HG03469 (cell line): ENCODE measurements at regions not wholly inside any gene's neighbourhood (a gene's known extent, or its start where the extent isn't known, plus 50 kb on each side); places are given as distances from the start of the nearest gene placed in this dataset.
A peak's percentile ranks its signal among the peaks of the same experiment; 100 is the strongest.

Experiments used
- ATAC-seq: cut with Tn5 transposase; IDR thresholded peaks from one replicate; pipeline ENCODE4 v1.9.1; 2021; ENCODE audit warnings: mild to moderate bottlenecking, moderate library complexity, moderate number of reproducible peaks; ENCODE audit not compliant: unreplicated experiment

- ATAC-seq, result no peak
Measured at GRCh38 chr5:106185661-106186081, 1485.1 kb downstream of the EFNA5 start.

- ATAC-seq, result no peak
Measured at GRCh38 chr5:106174903-106175302, 1495.8 kb downstream of the EFNA5 start.

DNA sequence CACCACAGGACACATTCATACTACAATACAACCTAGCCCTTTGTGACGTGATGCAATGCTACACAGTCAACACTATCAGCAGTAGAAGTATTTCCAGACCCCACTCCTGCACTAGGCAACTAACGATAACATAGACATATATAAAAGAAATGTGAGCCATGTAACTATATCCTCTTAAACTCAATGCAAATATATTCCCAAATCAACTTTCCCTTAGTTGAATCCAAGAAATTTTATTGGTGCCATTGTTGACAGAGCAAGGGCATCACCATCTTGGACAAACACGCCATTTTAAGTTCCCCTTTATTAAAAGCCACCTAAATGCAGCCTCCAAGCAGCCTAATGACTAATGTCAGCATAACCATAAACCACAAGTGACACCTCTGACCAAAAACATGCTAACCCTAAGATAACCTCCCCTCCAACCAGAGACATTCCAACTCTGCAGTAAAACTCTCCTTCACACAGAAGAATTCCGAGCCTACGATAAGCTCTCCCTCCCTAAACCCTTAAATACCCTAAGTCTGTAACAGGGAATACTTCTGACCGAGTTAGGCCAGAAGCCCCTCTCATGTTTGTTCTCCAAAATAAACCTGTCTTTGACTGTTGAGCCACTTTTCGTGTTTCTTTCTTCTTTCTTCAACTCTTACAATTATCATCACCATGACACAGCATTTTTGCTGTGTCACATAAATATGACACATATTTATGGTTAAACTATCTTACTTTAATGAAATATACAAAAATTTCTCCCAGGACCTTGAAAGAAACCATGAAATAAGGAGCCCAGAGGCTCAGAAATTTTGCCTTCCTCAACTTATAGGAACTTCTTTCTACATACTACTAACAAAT is 1497.8 kb downstream of the EFNA5 start:
- ATAC-seq, result no peak

DNA sequence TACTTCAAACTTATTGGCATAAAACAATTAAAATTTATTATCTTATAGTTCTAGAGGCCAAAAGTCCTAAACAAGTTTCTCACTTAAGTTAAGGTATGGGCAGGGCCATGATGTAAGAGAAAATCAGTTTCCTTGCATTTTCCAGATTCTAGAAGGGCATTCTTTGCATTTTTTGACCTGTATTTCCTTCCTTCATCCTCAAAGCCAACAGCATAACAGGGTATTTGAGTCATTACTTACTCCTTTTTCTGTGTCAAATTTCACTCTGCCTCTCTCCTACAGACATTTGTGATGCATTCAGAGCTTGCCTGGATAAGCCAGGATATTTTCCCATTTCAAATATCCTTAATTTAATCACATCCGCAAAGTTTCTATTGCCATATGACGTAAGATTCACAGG is 1499.0 kb downstream of the EFNA5 start:
- no peak for ATAC-seq

GRCh38 chr5:106171132-106171531 is 1499.6 kb downstream of the EFNA5 start:
- no peak for ATAC-seq

DNA sequence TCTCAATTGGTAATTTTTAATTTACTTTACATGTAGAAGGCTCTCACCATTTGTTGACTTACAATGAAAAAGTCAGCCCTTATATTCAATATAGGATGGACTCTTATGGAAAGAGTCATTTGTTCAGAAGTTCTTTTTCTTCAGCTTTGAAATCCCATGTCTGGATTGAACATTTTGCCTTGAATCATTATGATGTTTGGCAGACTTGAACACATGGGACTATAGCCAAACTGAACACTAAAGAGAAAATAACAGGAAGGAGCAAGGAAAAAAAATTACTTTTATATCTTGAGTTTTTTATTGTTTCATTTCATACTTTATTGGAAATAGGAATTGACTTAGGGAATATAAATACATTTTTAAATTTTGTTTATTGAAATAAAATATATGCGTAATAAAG is 1503.0 kb downstream of the EFNA5 start:
- no peak for ATAC-seq

DNA sequence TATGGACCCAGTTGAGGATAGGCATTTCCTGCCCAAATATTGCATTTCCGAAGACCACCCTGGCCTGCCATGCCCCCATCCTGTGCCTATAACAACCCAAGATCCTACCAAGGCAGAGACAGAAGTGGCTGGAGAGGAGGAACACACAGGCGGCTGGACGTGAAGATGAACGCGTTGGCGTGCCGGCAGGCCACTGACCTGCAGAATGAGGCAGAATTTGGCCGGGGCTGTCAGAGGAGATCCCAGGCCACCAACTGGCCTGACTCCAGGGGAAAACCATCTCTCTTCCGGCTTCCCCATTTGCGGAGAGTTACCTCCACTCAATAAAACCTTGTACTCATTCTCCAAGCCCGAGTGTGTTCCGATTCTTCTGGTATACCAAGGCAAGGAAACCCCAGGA is 1507.5 kb downstream of the EFNA5 start:
- ATAC-seq, result no peak

GRCh38 chr5:106159616-106160015 is 1511.1 kb downstream of the EFNA5 start:
- ATAC-seq, result no peak

DNA sequence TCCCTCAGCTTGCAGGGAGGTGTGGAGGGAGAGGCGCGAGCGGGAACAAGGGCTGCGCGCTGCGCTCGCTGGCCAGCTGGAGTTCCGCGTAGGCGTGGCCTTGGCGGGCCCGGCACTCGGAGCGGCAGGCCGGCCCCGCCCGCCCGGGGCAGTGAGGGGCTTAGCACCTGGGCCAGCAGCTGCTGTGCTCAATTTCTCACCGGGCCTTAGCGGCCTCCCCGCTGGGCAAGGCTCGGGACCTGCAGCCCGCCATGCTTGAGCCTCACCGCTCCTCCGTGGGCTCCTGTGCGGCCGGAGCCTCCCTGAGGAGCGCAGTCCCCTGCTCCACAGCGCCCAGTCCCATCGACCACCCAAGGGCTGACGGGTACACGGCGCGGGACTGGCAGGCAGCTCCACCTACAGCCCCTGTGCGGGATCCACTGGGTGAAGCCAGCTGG is 1516.4 kb downstream of the EFNA5 start:
- ATAC-seq, result no peak

DNA sequence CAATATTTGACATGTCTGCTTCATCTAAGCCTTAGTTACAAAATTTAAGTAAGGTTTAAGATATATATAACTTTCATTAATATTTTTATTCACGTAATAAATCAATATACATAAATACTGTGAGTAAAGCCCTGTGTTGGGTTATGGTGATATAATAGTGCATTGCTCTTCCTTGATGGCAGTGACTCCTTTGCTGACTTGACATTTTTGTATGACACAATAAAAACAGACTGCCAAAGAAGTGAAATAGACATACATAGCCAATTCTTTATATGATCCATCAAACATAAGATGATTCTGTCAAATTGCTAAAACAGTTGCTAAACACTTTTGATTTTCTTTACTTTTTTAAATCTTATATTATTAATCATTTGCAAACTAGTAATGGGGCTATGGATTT is 1518.2 kb downstream of the EFNA5 start:
- ATAC-seq, result no peak

DNA sequence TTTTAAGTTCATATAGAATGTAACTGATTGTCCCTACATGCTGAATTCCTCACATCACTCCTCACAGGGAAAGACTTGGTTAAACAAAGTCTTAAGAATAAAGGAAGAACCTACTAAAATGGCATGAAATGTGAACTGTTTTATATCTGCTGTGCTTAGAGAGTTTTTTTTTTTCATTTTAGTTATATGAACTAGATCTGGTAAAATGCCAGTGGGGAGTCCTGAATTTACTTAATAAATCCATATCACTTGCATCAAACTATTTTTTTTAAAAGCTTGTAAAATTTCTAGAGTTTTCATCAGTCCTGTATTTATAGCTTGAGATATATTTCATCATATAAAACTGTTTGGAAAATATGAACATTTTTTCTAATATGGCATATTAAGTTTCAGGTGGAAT is 1528.6 kb downstream of the EFNA5 start:
- ATAC-seq, result no peak

GRCh38 chr5:106140101-106140500 is 1530.6 kb downstream of the EFNA5 start:
- ATAC-seq, result no peak

DNA sequence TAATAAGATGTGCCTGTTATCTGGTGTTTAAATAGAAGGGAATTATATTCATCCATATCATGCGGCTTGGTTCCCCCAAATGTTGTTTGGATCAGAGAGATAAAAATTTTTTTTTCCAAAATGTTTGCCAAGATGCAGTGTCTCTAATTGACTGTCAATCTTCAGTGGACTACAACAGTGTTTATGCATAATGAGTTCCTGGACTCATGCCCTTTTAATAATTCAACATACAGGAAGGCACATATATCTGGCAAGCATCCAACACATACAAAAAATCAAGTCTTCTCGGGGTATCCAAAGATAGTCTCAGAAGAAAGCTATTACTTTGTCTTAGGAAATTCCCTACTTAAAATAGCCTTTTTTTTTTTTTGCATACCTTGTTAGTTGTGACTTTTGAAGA is 1534.7 kb downstream of the EFNA5 start:
- no peak for ATAC-seq

GRCh38 chr5:106135473-106135872 is 1535.3 kb downstream of the EFNA5 start:
- ATAC-seq, result no peak

DNA sequence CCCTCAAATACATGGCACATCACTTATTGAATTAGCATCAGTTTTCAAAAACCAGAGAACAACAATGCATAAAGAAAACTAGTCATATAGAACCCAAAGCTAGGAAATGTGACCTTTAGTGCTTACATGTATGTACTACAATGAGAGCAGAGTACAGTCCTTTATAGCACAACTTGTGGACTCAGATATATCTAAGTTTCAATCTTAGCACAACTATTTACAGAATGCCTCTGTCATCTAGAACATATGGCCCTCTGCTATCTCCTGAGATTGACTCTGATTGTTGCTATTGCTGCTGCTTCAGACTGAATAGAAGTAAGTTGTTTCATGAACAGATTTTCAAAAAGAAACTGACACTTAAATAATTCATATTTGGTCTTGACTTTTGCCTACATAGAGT is 1536.2 kb downstream of the EFNA5 start:
- ATAC-seq, result no peak

GRCh38 chr5:106127985-106128384 is 1542.8 kb downstream of the EFNA5 start:
- ATAC-seq, result peak; percentile 81

- ATAC-seq, result no peak
Measured at GRCh38 chr5:106127341-106127781, 1543.4 kb downstream of the EFNA5 start.

DNA sequence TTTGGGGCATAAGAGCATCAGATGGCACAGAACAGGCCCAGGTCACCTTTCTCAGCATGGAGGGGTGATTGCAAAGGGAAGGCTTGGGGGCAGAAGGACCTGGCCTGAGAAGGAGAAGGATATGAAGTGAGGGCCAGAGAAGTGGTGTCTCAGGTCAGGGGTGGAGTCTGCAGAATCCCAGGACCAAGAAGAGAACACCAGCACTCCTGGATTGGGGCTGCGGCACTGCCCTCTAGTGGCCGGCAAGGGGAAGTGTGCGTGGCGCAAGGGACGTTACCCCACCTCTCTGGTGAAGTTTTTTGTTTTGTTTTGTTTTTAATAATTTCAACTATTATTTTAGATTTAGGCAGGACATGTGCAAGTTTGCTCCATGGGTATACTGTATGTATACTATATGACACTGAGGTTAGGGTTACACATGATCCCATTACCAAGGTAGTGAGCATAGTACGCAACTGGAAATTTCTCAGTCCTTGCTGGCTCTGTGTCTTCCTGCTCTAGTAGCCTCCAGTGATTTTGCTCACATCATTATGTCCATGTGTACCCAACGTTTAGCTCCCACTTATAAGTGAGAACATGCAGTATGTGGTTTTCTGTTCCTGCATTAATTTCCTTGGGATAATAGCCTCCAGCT is 1548.6 kb downstream of the EFNA5 start:
- peak; percentile 76 for ATAC-seq

GRCh38 chr5:106116682-106117081 is 1554.1 kb downstream of the EFNA5 start:
- no peak for ATAC-seq

DNA sequence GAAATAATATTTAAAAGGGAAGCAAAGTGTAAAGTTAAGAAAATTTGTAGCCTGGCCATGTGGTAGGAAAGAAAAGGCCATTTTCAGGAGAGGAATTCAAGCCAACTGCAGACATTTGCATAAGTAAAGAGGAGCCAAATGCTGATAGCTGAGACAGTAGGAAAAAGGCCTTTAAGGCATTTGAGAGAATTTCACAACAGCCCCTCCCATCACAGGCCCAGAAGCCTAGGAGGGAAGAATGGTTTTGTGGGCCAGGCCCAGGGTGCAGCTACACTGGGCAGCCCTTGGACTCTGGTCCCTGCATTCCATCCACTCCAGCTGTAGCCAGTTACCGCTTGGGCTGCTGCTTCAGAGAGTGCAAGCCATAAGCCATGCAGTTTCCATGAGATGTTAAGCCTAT is 1556.8 kb downstream of the EFNA5 start:
- no peak for ATAC-seq

DNA sequence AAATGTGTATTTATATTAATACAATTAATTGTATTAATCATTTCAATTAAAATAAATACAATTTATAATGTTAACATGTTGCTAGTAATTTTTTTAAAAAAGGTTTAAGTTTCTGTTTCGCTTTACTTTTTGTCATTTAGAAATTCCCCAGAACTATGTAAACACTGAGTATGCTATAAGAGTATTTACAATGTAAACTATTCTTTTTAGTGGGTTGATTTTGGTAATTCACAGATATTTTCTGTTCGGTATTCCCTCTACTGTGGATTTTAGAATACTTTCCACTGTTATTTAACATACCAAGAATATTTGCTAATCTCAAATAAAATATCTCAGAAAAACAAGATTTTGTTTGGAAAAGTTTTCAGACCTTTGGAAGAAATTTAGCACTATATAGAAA is 1564.4 kb downstream of the EFNA5 start:
- no peak for ATAC-seq

- no peak for ATAC-seq
Measured at GRCh38 chr5:106097340-106097739, 1573.4 kb downstream of the EFNA5 start.
